ENCODE measurements at regions not wholly inside any gene's neighbourhood (a gene's known extent, or its start where the extent isn't known, plus 50 kb on each side); places are given as distances from the start of the nearest gene placed in this dataset.

DNA sequence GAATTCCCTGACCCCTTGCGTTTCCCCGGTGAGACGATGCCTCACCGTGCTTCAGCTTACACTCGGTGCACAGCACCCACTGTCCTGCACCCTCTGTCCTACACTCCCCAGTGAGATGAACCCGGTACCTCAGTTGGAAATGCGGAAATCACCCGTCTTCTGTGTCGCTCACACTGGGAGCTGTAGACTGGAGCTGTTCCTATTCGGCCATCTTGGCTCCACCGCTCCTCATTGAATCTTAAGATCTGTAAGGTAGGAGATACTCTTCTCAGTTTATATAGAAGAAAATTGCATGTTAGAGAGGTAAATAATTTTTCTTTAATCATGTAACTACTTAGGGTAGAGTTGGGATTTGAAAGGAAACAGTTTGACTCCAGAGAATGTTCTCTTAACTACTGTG lies 62.2 kb downstream of the DMRTA1 start:
- TF ChIP-seq, protein P1, sequence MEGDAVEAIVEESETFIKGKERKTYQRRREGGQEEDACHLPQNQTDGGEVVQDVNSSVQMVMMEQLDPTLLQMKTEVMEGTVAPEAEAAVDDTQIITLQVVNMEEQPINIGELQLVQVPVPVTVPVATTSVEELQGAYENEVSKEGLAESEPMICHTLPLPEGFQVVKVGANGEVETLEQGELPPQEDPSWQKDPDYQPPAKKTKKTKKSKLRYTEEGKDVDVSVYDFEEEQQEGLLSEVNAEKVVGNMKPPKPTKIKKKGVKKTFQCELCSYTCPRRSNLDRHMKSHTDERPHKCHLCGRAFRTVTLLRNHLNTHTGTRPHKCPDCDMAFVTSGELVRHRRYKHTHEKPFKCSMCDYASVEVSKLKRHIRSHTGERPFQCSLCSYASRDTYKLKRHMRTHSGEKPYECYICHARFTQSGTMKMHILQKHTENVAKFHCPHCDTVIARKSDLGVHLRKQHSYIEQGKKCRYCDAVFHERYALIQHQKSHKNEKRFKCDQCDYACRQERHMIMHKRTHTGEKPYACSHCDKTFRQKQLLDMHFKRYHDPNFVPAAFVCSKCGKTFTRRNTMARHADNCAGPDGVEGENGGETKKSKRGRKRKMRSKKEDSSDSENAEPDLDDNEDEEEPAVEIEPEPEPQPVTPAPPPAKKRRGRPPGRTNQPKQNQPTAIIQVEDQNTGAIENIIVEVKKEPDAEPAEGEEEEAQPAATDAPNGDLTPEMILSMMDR (IDR thresholded peaks at IDR 0.05; ENCODE audit: low read depth, low read length, poor library complexity, severe bottlenecking), result no peak
- no peak for TF ChIP-seq EZH2phosphoT487 (IDR thresholded peaks at IDR 0.05; ENCODE audit: borderline replicate concordance, low read length)

Data from DOHH2 (cell line).